ENCODE measurements at regions not wholly inside any gene's neighbourhood (a gene's known extent, or its start where the extent isn't known, plus 50 kb on each side); places are given as distances from the start of the nearest gene placed in this dataset.

DNA sequence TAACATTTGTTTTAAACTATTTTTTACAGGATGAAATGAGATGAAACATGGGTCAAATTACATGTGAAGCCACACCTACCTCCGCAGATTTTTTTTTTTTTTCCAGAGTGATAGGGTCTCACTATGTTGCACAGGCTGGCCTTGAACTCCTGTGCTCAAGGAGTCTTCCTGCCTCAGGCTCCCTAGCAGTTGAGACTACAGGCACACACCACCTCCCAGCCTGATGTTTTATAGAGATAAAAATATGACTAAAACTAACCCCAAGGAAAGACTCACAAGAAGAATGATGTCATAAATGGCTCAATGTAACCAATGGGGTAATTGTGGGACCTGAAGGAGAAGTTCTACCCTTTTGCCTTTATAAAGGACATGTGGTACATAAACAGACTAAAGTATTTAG lies 52.3 kb upstream of the SOX6 start:
- TF ChIP-seq, protein P1, sequence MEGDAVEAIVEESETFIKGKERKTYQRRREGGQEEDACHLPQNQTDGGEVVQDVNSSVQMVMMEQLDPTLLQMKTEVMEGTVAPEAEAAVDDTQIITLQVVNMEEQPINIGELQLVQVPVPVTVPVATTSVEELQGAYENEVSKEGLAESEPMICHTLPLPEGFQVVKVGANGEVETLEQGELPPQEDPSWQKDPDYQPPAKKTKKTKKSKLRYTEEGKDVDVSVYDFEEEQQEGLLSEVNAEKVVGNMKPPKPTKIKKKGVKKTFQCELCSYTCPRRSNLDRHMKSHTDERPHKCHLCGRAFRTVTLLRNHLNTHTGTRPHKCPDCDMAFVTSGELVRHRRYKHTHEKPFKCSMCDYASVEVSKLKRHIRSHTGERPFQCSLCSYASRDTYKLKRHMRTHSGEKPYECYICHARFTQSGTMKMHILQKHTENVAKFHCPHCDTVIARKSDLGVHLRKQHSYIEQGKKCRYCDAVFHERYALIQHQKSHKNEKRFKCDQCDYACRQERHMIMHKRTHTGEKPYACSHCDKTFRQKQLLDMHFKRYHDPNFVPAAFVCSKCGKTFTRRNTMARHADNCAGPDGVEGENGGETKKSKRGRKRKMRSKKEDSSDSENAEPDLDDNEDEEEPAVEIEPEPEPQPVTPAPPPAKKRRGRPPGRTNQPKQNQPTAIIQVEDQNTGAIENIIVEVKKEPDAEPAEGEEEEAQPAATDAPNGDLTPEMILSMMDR (IDR thresholded peaks at IDR 0.05; ENCODE audit: insufficient read depth, low read length, poor library complexity, severe bottlenecking) = no peak
- TF ChIP-seq EZH2phosphoT487 (conservative IDR thresholded peaks at IDR 0.05; ENCODE audit: low read length) = no peak

All from SU-DHL-6 (cell line).